Thyroid gland (tissue), 4 donors: ENCODE measurements at regions not wholly inside any gene's neighbourhood (a gene's known extent, or its start where the extent isn't known, plus 50 kb on each side); places are given as distances from the start of the nearest gene placed in this dataset.
"Not testable (repeated sequence)": the region's sequence is repeated elsewhere in the genome, so short reads cannot be mapped to it uniquely, and the experiment has no call there.

ENCODE experiments used
- DNase-seq, 2 donors: peaks; one replicate each; pipeline ENCODE4 v3.0.0-alpha.2; 2019
- H3K27ac ChIP-seq, 3 donors: fragments of 200-600 bp; sonication (generic); 1 replicate in 2 of 3; 2 replicates in 1 of 3; pipeline ENCODE4 v1.5.1; 2016 to 2019; ENCODE audit warnings: mild to moderate bottlenecking in 1 of 3, moderate library complexity in 1 of 3
- H3K27me3 ChIP-seq: fragments of 200-600 bp; sonication (generic); one replicate; pipeline ENCODE4 v1.5.1; 2019
- H3K36me3 ChIP-seq, 2 donors: fragments of 200-600 bp; sonication (generic); one replicate each; pipeline ENCODE4 v1.5.1; 2016 to 2019
- H3K4me1 ChIP-seq, 2 donors: fragments of 200-600 bp; sonication (generic); one replicate each; pipeline ENCODE4 v1.5.1; 2017 to 2019
- H3K4me3 ChIP-seq, 3 donors: fragments of 200-600 bp; sonication (generic); replicated peaks in 1 of 3; 1 replicate in 2 of 3; 2 replicates in 1 of 3; pipeline ENCODE4 v1.5.1; 2016; ENCODE audit warnings: mild to moderate bottlenecking in 1 of 3
- H3K9me3 ChIP-seq: fragments of 200-600 bp; sonication (generic); one replicate; pipeline ENCODE4 v1.5.1; 2017
- CTCF ChIP-seq, 6 experiments: fragments of 200-600 bp in 3 of 6; fragments of 450-650 bp in 3 of 6; sonication (generic) in 3 of 6; IDR thresholded peaks; one replicate each; pipeline ENCODE4 v1.5.1; 2016 to 2019; ENCODE audit warnings: antibody characterized with exemption in 6 of 6, mild to moderate bottlenecking in 2 of 6, inconsistent platforms in 1 of 6, moderate library complexity in 1 of 6
- POLR2A ChIP-seq, 2 donors: fragments of 450-650 bp; IDR thresholded peaks; one replicate each; pipeline ENCODE4 v1.6.1; 2017; ENCODE audit warnings: antibody characterized with exemption in 2 of 2, mild to moderate bottlenecking in 2 of 2, moderate library complexity in 1 of 2
- whole genome bisulfite sequencing, 2 donors: methylation state at CpG; one replicate each; pipeline ENCODE4 v1.1.5; 2017; 5-methylcytosine and 5-hydroxymethylcytosine counted together
- intact Hi-C: fragments of 100-400 bp; cut with DNase I; formaldehyde crosslinking; loops from one replicate; pipeline ENCODE4 v1.15.1; 2023

GRCh38 chr11:81207421-81208054 is 1526.1 kb downstream of the FAM181B start:
- no peaks in the 10 kb centered on the region for H3K4me1 ChIP-seq
- H3K27ac ChIP-seq = no peak overlapping the region
- TF ChIP-seq CTCF (IDR thresholded peaks at IDR 0.05) (no peak), POLR2A (IDR thresholded peaks at IDR 0.05) (no peak)
- intact Hi-C loops = no loop called here
- DNase-seq = no peak
- H3K9me3 ChIP-seq = no peaks in the 10 kb centered on the region
- WGBS, 2 donors = 91 to 96% methylated on average over 24 to 34 of the region's 43 CpGs
- H3K4me3 ChIP-seq = no peak overlapping the region
- H3K27me3 ChIP-seq = no peaks in the 10 kb centered on the region
- no peaks in the 10 kb centered on the region for H3K36me3 ChIP-seq

- 53 to 71% methylated on average over 1 of the region's 1 CpG for WGBS, 2 donors
- intact Hi-C loops = no loop called here
- H3K9me3 ChIP-seq = no peaks in the 10 kb centered on the region
- no peaks in the 10 kb centered on the region for H3K4me1 ChIP-seq
- no peak overlapping the region for H3K27ac ChIP-seq
- no peaks in the 10 kb centered on the region for H3K36me3 ChIP-seq
- H3K27me3 ChIP-seq = no peaks in the 10 kb centered on the region
- TF ChIP-seq CTCF (IDR thresholded peaks at IDR 0.05) (no peak), POLR2A (IDR thresholded peaks at IDR 0.05) (no peak)
- no peak overlapping the region for H3K4me3 ChIP-seq
- DNase-seq = no peak
Measured at GRCh38 chr11:81203876-81204275, 1529.8 kb downstream of the FAM181B start.

GRCh38 chr11:81197396-81197795 is 1536.3 kb downstream of the FAM181B start:
- Histone ChIP-seq H3K4me1 (no peaks in the 10 kb centered on the region), H3K36me3 (no peaks in the 10 kb centered on the region), H3K27me3 (no peaks in the 10 kb centered on the region), H3K9me3 (no peaks in the 10 kb centered on the region), H3K4me3 (no peak overlapping the region), H3K27ac (no peak overlapping the region)
- 86 to 89% methylated on average over 3 of the region's 3 CpGs for WGBS, 2 donors
- intact Hi-C loops = no loop called here
- no peak for TF ChIP-seq CTCF (IDR thresholded peaks at IDR 0.05)
- no peak for TF ChIP-seq POLR2A (IDR thresholded peaks at IDR 0.05)
- no peak for DNase-seq

GRCh38 chr11:81192516-81192915 is 1541.1 kb downstream of the FAM181B start:
- no peak overlapping the region for H3K27ac ChIP-seq
- intact Hi-C loops = no loop called here
- no peaks in the 10 kb centered on the region for H3K27me3 ChIP-seq
- no peak for TF ChIP-seq CTCF (IDR thresholded peaks at IDR 0.05)
- TF ChIP-seq POLR2A (IDR thresholded peaks at IDR 0.05) = no peak
- no peak for DNase-seq
- no peaks in the 10 kb centered on the region for H3K4me1 ChIP-seq
- H3K9me3 ChIP-seq = no peaks in the 10 kb centered on the region
- no peak overlapping the region for H3K4me3 ChIP-seq
- no peaks in the 10 kb centered on the region for H3K36me3 ChIP-seq

GRCh38 chr11:81190546-81190945 is 1543.1 kb downstream of the FAM181B start:
- Histone ChIP-seq H3K9me3 (no peaks in the 10 kb centered on the region), H3K27ac (no peak overlapping the region), H3K4me1 (no peaks in the 10 kb centered on the region), H3K4me3 (no peak overlapping the region), H3K36me3 (no peaks in the 10 kb centered on the region), H3K27me3 (no peaks in the 10 kb centered on the region)
- intact Hi-C loops = no loop called here
- TF ChIP-seq CTCF (IDR thresholded peaks at IDR 0.05) (no peak), POLR2A (IDR thresholded peaks at IDR 0.05) (no peak)
- DNase-seq = no peak

GRCh38 chr11:81187033-81187432 is 1546.6 kb downstream of the FAM181B start:
- 71 to 84% methylated on average over 7 of the region's 7 CpGs for whole genome bisulfite sequencing, 2 donors
- H3K9me3 ChIP-seq, H3K36me3 ChIP-seq, intact Hi-C loops, DNase-seq, H3K4me3 ChIP-seq, H3K27ac ChIP-seq, H3K27me3 ChIP-seq, H3K4me1 ChIP-seq: not testable (repeated sequence)
